ENCODE measurements at regions not wholly inside any gene's neighbourhood (a gene's known extent, or its start where the extent isn't known, plus 50 kb on each side); places are given as distances from the start of the nearest gene placed in this dataset.
"Not testable (repeated sequence)": the region's sequence is repeated elsewhere in the genome, so short reads cannot be mapped to it uniquely, and the experiment has no call there.

DNA sequence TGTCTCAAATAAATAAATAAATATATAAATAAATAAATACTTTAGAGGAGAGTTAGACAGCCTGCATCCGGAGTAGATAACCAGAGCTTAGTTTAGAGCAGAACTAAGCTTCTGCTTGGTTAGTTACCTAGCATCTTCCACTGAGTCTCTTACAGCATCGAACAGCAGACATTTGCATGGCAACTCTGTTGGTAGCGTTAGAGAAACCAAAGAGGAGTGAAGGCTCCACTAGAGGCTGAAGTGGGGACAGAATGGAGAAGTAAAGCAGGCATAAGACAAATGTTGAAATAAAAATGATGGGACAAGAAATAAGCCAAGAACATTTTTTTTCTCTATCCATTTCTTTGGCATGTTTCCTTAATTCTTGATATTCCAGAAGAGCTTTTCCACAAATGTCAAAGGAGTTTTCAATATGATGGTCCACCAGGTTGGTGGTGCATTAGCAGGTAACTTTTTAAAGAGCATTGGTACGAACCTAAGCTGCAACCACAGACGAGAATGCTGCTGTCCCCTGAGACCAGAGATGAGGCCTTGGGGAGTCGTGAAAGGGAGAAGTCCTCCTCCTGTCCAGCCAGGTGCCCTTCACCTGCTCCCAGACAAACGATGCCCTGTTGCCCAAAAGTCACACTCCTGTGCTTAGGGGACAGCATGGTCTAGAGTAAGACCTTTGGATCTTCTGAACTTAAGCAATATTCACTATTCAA lies 438.3 kb downstream of the DIRAS2 start:
- no peak for DNase-seq (ENCODE audit: low read depth, low spot score)

DNA sequence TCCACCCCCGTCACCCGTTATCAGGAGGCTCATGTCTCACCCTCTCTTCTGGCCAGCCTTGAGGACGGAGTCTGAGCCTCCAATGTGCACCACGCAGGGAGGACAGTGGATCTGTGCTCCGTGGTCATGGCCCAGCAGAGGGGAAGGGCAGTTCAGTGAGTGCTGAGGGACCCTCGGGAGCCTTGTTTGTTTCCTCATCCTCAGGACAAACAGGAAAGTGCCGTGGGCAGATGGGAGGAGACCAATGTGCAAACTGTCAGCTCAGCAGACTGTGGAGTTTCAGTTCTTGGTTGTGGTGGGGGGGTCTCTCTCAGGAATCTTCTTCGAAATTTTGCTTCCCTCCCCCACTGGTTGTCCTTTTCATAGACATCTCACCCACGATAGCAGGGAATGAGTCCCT lies 429.6 kb downstream of the DIRAS2 start:
- not testable (repeated sequence) for DNase-seq (ENCODE audit: low read depth, low spot score)

DNA sequence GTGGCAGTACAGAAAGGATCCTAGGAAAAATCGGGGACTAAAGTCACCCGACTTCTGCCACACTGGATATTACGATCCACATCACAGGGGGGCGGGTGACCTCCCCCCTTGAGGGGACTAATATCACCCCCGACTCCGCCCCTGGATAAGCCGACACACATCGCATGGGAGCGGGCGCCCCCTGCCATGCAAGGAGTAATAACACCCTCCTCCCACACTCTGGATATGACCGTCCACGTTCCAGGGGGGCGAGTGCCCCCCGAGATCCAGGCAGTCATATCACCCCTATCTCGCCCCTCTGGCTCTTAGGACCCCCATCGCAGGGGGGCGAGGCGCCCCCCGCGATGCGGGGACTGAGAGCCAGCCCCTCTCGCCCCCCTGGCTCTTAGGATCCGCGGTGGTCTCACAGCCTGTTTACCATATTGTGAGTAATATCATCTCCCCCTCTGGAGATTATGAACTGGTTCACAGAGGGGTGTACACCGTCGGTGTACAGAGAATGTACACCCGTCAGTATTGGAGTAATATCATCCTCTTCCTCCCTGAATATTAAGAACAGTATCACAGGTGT lies 423.0 kb downstream of the DIRAS2 start:
- no peak for DNase-seq (ENCODE audit: low read depth, low spot score)

DNA sequence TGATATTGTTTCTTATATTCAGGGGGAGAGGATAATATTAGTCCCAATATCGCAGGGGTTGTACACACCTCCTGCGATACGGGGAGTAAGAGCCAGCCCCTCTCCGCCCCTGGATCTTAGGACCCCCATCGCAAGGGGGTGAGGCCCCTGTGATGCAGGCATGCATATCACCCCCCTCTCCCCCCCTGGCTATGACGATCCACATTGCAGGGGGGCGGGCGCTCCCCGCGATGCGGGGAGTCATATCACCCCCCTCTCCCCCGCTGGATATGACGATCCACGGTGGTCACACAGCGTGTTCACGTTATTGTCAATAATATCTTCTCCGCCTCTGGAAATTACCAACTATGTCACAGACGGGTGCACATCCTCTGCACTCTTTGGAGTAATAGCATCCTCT lies 420.7 kb downstream of the DIRAS2 start:
- not testable (repeated sequence) for DNase-seq (ENCODE audit: low read depth, low spot score)

DNA sequence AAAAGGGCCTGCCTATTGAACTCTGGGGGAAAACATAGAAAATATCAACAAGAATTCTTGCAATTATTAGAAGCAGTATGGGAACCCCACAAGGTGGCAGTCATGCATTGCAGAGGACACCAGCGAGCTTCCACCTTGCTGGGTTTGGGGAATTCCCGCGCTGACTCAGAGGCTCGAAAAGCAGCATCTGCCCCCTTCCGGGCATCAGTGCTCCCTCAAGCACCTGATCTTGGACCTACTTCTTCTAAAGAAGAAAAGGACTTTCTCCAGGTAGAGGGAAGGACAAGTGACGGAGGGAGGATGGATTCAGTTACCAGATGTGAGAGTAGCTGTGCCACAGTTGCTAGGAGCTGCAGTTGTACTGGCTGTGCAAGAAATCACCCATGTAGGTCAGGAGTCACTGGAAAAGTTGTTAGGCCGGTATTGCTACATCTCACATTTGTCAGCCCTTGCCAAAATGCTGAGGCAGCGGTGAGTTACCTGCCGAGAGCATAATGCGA lies 415.7 kb downstream of the DIRAS2 start:
- not testable (repeated sequence) for DNase-seq (ENCODE audit: low read depth, low spot score)

DNA sequence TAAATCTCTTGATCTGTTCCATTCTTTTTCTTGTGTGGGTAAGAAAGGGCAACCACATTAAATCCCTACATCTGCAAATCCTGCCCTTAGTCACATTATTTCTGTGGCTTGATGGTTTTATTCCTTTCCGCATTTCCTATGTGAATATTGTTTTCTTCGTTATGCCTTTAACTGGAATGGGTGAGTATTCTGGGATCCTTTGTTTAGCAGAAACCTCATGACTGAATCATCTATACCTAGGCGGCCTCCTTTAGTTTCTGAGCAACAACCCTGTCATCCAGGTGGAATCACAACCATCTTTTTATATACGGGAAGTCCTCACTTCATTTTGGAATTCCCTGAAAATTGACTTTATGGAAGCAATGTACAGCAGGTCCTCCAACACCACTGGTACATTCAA lies 409.5 kb downstream of the DIRAS2 start:
- DNase-seq (ENCODE audit: low read depth, low spot score): not testable (repeated sequence)

DNA sequence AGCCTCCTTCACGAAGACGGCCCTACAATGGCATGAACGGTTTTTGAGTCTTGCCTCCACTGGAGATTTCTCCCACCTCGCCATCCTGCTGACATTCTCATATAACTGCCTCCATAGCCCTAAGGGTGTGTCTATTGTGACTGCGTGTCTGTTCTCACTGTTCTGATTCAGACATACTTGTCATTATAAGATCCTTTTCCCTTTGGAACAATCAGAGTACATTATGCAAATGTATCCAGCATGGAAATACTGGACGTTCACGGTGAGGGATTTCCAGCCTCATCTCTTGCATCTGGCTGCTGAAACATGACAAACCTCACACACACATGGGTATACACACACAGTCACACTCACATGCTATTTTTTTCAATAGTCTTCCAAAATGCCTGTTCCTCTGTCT lies 402.1 kb downstream of the DIRAS2 start:
- DNase-seq (ENCODE audit: low read depth, low spot score): no peak

DNA sequence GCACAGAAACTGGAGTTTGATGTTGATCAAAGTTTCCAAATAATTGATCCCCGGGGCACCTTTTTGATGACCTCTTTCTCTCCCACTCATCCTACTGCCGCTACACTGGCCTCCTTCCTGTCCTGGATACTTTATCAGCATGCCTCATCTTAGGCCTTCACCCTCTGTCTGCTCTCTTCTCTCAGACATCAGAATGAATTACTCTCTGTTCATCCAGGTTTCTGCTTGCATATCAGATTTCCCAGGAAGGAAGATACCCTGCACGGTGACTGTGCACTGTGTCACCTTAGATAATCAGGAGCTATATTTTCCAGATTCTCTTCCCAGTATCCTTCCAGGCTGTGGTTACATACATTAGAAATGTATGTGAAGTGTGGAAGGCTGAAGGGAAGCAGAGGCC lies 397.0 kb downstream of the DIRAS2 start:
- no peak for DNase-seq (ENCODE audit: low read depth, low spot score)

DNA sequence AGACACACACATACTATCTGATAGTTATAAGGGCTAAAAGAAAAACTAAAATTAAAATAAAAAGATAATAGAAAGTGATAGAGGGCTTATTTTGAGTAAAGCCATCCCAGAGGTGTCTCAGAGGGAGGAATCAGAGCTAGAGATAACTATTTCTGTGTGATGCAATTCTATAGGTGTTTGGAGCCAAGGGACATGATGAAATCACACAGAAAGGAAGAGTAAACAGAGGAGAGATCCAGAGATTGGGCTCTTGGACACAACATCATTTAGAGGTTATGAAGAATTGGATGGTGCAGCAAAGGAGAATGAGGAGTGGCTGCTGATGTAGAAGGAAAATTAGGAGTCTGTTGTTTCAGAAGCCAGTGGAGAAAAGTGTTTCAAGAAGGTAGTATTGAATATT lies 393.5 kb downstream of the DIRAS2 start:
- DNase-seq (ENCODE audit: low read depth, low spot score): no peak

DNA sequence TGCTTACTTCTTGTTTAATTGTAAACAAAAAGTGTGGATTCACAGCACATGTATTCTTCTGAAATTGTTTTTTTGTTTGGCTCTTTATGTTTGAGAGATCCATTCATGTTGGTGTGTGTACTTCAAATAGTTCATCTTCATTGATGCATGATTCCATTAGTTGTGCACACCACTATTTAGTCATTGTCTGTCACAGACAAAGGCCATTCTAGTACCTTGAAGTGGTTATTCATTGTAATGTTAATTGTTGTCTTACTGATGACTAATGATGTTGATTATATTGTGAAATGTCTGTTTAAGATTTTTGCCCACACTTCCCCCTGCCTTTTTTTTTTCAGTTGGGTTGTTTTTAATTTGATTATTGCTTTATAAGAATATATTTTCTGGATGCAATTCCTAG lies 391.3 kb downstream of the DIRAS2 start:
- DNase-seq (ENCODE audit: low read depth, low spot score): no peak

DNA sequence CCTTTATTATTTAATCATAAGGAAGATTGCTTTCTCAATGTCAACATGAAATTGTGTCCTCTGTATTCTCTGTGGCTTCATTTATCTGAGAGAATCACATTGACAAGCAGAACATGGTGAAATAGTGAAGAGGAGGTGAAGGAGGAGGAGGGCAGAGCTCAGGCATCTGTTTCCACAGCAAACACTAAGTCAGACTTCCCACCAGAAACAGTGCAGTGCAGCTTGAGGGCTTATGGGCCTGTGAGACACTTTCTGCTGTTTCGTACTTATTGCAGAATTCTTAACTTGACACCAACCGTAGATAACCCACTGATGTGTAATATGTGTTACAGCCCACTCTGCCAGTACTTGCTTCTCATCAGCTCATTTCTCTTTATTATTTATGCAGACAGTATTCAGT lies 386.3 kb downstream of the DIRAS2 start:
- DNase-seq (ENCODE audit: low read depth, low spot score): no peak

DNA sequence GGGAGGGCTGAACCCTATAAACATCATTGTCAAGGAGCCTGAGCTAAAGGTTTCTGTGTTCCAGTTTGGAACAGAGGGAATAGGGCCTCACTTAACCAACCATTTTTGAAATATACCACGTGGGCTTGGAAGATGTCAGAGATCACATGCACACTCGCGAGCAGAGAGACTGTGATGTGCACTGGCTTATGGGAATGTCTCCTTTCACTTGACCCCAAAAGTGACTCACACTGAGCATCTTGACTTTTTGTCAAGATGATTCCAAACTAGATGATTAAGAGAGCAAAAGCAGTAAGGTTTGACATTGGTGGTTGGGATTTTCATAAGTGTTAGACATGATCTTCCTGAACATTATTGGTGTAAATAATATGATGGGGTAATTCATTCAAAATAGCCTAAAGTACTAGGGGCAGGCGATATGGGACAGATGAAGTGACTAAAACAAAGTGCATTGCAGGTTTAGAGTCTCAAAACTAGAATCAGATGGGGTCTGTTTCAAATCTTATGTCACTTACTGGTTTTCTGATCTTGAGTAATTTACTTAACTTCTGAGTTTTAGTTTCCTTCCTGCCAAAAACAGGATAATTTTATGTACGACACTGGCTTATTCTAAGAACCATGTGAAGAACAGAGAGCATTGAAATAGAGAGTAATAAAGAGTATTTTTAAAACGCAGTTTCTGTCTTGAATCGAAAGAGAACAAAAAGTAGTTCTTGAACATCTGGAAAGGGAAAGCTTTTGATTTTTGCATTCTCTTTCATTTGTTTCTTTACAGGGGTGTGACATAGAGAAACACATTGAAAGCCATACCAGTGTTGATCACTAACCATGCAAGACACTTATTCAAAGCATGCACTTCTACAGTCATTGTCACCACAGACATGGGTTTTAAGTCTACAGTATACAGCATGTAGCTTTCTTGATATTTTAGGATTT lies 383.0 kb downstream of the DIRAS2 start:
- DNase-seq (ENCODE audit: low read depth, low spot score): no peak

DNA sequence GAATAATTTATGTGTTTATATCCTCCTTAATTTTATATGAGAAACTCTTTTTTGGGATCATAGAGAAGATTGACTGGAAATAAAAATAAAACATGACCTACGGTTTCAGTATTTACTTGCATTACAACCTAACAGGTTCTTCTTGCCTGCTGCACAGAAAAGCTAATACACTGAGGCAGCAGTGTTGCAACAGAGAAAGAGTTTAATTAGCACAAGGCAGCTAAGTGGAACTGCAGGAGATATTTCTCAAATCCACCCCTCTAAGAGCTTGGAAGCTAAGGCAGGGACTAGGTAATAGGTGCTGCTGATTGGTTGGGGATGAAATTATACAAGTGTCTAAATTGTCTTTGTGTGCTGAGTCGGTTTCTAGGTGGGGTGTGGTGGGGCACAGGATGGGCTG lies 380.9 kb downstream of the DIRAS2 start:
- DNase-seq (ENCODE audit: low read depth, low spot score): no peak

DNA sequence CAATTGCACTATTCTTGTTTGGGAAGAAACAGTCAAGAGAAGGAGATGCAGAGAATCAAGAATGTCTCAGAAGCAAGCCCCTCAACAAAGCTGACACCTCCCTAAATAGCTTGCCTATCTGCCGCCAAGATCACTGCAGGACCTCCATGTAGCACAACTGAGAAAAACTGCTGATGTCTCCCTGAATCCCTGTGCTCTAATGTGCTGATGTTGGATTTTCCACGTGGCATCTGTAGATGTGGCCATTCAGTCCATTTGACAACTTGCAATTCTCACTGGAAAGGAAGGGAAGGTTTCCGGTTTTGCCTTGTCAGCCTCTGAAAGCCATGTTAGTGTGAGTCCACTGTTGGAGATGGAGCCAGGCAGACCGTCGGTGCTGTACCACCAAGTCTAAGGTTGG lies 374.0 kb downstream of the DIRAS2 start:
- DNase-seq (ENCODE audit: low read depth, low spot score): no peak

DNA sequence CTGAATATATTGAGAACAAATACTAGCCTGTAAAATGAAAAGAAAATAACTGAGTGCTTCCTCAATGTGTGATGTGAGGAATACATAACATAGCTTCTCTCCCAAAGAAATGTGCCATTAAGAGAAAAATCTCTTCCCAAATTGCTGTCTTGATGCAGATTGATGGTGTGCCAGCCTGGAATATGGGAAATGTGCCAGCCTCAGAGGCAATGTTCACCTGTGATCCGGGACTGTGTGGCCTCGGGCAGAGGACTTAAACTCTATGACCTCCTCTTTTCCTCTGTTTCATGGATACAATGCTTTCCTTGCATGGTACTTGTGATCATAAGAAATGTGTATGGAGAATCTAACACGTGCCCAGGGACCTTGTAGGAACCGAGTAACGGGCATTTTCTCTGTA lies 370.9 kb downstream of the DIRAS2 start:
- no peak for DNase-seq (ENCODE audit: low read depth, low spot score)

DNA sequence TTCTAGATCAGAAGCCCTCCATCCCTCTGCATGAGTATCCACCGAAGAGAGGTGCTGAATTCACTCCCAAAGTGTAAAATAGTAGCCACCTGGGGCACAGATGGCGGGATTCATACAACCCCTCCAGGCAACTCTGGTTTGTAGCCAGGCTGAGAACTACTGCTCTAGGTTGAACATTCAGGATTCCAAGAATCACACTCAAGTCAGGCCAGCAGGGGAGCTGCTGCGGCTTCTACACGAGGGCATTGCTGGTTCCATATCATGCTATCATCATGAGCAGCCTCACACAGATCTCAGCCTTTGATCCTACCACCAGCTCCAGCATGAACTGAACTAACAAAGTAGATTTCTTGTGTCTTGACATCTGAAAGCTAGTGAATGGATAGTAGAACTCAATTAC lies 367.9 kb downstream of the DIRAS2 start:
- DNase-seq (ENCODE audit: low read depth, low spot score): no peak

DNA sequence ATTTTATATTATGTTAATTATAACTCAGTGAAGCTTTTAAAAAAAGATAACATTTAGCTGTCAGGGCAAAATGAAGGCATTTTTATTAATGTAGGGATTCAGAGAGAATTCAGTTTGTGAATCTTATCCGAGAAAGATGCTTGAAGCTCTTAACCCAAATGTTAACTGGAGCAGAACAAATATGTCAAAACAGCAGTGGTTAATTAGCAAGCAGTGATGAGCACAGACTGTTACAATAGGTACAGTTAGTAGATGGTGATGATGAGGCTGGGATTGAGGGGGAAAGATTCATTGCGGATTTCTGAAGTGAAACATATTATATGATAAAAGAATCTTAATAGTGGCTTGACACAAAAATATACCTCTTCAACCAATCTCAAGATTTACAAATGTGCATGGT lies 356.7 kb downstream of the DIRAS2 start:
- DNase-seq (ENCODE audit: low read depth, low spot score): no peak

DNA sequence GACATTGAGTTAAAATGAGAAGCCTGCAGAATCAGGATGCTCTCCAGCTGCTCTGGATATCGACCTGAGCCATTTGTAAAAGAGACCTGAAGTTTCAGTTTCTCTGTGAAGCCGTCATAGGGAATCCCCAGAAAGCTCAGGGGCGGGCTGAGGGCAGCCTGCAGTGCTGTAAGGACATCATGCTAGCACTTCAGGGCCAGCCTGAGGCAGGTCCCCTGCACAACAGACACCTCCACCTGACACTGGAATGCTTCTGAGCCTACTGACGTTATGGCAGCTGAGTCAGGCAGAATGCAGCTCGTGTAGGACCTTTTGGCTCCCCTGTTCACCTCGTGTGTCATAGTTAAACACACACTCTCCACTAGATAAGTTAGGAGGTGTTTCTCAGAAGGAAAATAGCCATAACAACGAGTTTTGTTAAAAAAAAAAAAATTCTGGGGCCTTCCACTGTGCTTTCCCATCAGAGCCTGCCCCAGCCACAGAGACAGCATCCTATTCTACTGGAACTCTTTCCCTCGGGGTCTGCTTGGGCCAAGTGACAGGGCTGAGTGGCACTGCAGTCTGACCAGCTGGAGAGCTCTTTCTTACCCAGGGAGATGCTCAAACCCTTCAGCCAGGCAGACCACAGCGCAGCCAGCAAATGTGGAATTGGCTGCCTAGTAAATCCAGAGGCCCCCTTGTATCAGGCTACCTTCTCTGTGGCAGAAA lies 354.9 kb downstream of the DIRAS2 start:
- DNase-seq (ENCODE audit: low read depth, low spot score): no peak

DNA sequence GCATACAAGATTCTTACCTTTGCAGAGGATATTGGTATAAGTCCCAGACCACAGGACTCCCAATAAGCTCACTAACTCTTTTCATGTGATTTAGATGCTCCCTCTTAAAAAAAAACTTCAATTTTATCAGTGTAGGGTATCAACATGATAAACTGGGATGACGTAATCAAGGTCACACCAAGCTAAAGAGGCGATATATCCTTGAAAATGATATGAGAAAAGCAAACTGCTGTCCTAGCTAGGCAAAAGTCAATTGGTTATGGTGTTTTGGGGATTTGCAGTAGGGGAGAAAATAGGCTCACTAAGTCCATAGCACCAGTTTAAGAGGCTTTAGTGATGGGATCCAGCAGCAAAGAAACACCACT lies 354.4 kb downstream of the DIRAS2 start:
- no peak for DNase-seq (ENCODE audit: low read depth, low spot score)

DNA sequence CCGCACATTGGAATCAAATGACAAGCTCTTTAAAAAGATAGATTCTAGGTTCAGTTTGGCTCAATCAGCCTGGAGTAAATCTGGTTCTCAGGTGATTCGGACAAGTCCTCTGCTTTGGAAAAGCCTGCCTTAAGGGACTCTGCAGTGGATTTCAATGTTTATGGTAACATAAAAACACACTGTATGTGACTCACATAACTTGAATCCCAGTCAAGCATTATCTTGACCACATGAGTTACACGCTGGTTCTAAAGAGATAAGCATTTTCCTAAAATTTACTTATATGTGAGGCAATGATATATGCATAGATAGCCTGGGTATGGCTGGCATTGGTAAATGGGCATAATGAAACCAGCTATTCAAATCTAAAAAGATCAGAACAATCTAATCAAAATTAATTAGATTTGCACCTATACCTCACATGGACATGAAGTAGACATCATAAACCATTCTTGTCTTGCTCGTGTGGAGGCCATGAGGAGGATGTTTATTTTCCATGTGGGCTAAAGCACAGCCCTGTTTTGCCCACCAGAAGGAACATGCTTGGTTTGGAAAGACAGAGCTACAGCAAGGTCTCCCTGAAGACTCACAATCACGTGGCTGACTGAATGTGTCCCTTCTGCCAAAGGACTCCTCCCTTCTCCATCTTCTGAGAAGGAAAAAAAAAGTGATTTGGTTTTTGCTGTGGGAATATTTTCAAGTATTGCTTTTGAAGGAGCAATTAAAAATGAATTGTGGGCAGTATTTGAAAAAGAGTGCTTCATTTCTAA lies 351.7 kb downstream of the DIRAS2 start:
- no peak for DNase-seq (ENCODE audit: low read depth, low spot score)

DNA sequence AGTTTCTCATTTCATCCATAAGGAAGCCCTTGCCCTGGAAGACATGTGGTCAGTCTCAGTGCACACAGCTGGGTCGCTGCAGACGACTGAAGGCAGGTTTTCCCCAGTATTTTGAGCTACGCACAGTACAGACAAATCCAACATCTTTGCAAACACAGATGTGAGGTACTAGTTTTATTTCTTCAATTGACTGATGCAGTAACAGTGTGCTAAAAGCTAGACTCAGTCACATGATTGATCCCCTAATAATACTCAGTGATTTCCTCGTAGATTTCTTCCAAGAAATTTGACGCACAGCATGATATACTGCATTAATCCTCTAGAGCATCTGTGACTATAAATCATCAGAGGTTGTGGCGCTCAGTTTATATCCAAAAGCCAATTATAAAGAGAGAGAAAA lies 346.1 kb downstream of the DIRAS2 start:
- no peak for DNase-seq (ENCODE audit: low read depth, low spot score)
